ENCODE measurements at regions not wholly inside any gene's neighbourhood (a gene's known extent, or its start where the extent isn't known, plus 50 kb on each side); places are given as distances from the start of the nearest gene placed in this dataset.
"Not testable (repeated sequence)": the region's sequence is repeated elsewhere in the genome, so short reads cannot be mapped to it uniquely, and the experiment has no call there.

DNA sequence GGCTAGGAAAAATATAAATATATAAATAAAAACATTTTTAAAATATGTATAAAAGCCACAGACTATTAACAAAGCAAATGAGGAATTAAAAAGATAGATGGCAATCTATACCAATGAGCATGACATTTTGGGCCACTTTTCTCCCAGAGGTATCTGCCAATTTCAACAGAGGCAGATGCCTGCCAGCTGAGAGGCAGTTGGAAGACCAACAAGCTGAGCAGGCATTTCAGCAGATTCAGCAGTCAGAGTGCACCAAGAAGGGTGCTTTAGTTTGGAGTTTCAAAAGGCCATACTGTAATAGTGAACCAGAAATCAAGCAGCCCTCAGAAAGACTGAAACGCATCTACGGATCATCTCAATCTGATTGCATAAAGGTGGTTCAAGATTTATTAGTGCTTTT is 62.4 kb upstream of the PMPCB start:
- not testable (repeated sequence) for TF ChIP-seq YY1 (IDR thresholded peaks at IDR 0.05; ENCODE audit: extremely low read depth, insufficient replicate concordance, low read depth, low read length); EZH2phosphoT487 (IDR thresholded peaks at IDR 0.05; ENCODE audit: borderline replicate concordance); POLR2A (IDR thresholded peaks at IDR 0.05; ENCODE audit: borderline replicate concordance, extremely low read depth, insufficient read depth, insufficient read length); FOSL1 (IDR thresholded peaks at IDR 0.05; ENCODE audit: low read depth); JUND (IDR thresholded peaks at IDR 0.05); CEBPB (IDR thresholded peaks at IDR 0.05; ENCODE audit: low read depth); EZH2 (IDR thresholded peaks at IDR 0.05); RAD21 (IDR thresholded peaks at IDR 0.05; ENCODE audit: low read depth)
- TF ChIP-seq, protein P1, sequence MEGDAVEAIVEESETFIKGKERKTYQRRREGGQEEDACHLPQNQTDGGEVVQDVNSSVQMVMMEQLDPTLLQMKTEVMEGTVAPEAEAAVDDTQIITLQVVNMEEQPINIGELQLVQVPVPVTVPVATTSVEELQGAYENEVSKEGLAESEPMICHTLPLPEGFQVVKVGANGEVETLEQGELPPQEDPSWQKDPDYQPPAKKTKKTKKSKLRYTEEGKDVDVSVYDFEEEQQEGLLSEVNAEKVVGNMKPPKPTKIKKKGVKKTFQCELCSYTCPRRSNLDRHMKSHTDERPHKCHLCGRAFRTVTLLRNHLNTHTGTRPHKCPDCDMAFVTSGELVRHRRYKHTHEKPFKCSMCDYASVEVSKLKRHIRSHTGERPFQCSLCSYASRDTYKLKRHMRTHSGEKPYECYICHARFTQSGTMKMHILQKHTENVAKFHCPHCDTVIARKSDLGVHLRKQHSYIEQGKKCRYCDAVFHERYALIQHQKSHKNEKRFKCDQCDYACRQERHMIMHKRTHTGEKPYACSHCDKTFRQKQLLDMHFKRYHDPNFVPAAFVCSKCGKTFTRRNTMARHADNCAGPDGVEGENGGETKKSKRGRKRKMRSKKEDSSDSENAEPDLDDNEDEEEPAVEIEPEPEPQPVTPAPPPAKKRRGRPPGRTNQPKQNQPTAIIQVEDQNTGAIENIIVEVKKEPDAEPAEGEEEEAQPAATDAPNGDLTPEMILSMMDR (IDR thresholded peaks at IDR 0.05 in 2 of 3, conservative IDR thresholded peaks at IDR 0.05 in 1 of 3; ENCODE audit: borderline replicate concordance in 1 of 3, insufficient read depth in 1 of 3, low read depth in 2 of 3, low read length in 2 of 3): not testable (repeated sequence)
- TF ChIP-seq, protein P2, sequence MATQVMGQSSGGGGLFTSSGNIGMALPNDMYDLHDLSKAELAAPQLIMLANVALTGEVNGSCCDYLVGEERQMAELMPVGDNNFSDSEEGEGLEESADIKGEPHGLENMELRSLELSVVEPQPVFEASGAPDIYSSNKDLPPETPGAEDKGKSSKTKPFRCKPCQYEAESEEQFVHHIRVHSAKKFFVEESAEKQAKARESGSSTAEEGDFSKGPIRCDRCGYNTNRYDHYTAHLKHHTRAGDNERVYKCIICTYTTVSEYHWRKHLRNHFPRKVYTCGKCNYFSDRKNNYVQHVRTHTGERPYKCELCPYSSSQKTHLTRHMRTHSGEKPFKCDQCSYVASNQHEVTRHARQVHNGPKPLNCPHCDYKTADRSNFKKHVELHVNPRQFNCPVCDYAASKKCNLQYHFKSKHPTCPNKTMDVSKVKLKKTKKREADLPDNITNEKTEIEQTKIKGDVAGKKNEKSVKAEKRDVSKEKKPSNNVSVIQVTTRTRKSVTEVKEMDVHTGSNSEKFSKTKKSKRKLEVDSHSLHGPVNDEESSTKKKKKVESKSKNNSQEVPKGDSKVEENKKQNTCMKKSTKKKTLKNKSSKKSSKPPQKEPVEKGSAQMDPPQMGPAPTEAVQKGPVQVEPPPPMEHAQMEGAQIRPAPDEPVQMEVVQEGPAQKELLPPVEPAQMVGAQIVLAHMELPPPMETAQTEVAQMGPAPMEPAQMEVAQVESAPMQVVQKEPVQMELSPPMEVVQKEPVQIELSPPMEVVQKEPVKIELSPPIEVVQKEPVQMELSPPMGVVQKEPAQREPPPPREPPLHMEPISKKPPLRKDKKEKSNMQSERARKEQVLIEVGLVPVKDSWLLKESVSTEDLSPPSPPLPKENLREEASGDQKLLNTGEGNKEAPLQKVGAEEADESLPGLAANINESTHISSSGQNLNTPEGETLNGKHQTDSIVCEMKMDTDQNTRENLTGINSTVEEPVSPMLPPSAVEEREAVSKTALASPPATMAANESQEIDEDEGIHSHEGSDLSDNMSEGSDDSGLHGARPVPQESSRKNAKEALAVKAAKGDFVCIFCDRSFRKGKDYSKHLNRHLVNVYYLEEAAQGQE (IDR thresholded peaks at IDR 0.05; ENCODE audit: low read depth): not testable (repeated sequence)
- TF ChIP-seq, protein P3, sequence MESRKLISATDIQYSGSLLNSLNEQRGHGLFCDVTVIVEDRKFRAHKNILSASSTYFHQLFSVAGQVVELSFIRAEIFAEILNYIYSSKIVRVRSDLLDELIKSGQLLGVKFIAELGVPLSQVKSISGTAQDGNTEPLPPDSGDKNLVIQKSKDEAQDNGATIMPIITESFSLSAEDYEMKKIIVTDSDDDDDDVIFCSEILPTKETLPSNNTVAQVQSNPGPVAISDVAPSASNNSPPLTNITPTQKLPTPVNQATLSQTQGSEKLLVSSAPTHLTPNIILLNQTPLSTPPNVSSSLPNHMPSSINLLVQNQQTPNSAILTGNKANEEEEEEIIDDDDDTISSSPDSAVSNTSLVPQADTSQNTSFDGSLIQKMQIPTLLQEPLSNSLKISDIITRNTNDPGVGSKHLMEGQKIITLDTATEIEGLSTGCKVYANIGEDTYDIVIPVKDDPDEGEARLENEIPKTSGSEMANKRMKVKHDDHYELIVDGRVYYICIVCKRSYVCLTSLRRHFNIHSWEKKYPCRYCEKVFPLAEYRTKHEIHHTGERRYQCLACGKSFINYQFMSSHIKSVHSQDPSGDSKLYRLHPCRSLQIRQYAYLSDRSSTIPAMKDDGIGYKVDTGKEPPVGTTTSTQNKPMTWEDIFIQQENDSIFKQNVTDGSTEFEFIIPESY (IDR thresholded peaks at IDR 0.05; ENCODE audit: extremely low read depth, insufficient replicate concordance, low read length): not testable (repeated sequence)

All from HCT116 (cell line).